GM12892 (cell line): ENCODE measurements at regions not wholly inside any gene's neighbourhood (a gene's known extent, or its start where the extent isn't known, plus 50 kb on each side); places are given as distances from the start of the nearest gene placed in this dataset.

Source experiments
- DNase-seq: peaks from one replicate; pipeline ENCODE4 v3.0.0; 2011; ENCODE audit not compliant: insufficient read length
- FAIRE-seq: peaks from 2 replicates; lab custom pipeline; 2011; peaks lifted over from hg19 to GRCh38; lab: Jason Lieb, UNC
- POLR2A ChIP-seq: IDR thresholded peaks from 2 replicates; pipeline ENCODE4 v1.6.1; 2011; ENCODE audit warnings: low read depth, low read length, control low read depth
- POLR2AphosphoS5 ChIP-seq: IDR thresholded peaks from 2 replicates; pipeline ENCODE4 v1.6.1; 2011; ENCODE audit warnings: low read depth, low read length, control low read depth
- TAF1 ChIP-seq: IDR thresholded peaks from 2 replicates; pipeline ENCODE4 v1.6.1; 2011; ENCODE audit warnings: low read depth, mild to moderate bottlenecking, control low read depth, low read length, borderline replicate concordance

DNA sequence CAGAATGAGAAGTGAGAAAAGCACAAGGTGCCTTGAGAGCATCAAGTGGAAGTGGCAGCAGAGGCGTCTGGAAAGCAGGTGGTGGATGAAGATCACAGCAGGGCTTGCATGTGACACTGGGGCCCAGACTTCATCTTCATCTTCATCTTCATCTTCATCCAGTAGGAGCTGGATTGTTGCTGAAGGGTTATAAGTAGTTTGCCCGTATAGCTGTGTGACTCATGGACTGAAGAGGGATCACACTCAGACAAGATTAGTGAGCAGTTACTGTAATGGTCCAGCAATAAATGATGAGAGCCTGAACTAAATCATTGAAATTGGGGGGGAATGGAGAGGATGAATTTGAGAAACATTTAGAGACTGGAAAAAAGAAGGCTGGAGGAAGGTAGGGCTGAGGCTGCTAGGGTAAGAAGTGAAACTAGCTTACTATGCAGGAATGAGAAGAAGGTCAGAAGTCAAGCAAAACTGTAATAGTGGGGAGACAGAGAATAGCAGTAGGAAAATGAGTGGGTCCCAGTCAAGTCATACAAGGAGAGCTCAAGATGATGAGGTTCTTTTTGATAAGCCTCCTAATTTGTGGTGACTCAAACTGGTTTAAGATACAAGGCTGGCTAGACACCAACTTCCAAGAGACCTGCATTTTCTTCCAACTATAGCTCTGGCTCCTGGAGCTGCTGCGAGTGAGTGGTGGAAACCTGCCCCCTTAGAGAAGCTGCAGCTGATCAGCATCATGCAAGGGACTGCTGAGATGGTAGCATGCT, 92.3 kb upstream of the BEND6 start:
- FAIRE-seq = peak; percentile 61
- no peak for TF ChIP-seq TAF1
- no peak for TF ChIP-seq POLR2AphosphoS5
- TF ChIP-seq POLR2A = no peak
- DNase-seq = no peak

GRCh38 chr6:56860475-56860874, 94.4 kb upstream of the BEND6 start:
- FAIRE-seq (no peak), DNase-seq (no peak)
- no peak for TF ChIP-seq POLR2AphosphoS5
- no peak for TF ChIP-seq TAF1
- TF ChIP-seq POLR2A = no peak

DNA sequence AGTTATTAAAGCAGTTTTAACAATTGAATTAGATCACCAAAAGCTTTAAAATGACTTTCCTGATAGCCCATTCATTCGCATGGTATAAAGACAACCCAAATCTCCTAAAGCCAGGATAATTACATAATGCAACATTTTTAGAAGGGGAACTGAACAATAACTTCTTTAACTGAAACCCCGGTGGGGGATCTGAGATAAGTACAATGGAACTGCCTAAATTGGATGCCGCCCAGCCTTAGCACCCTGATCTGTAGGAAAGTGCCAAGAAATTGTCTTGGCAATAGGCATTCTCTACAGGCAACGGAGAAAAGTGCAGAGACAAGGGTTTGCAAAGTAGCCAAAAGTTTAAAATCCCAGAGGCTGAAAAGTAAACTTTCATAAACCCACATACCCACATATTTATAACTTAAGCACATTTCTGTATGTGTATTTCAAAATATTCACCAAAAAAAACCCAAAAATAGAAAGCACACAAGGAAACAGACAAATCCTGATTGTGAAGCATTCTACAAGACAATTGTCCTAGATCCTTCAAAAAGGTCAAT, 98.8 kb upstream of the BEND6 start:
- TF ChIP-seq POLR2A = no peak
- FAIRE-seq (peak; percentile 27), DNase-seq (no peak)

DNA sequence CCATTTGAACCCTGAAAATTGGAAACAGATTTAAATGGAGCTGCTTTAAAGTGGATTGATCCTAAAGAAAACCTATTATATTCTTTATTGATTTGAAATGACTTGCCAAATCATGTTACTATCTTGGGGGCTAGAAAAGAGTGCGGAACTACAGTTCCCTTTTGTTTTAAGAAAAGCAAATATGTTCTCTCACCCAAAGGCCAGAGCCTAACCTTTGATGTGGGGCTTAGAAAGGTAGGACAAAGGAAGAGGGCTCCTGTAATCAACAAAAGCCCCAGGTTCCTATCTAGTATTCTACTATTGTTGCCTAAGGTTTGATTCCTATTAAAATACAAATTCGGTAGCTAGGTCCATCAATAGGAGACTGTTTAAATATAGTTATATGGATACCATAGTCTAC, 100.8 kb upstream of the BEND6 start:
- FAIRE-seq = no peak
- no peak for TF ChIP-seq TAF1
- TF ChIP-seq POLR2AphosphoS5 = no peak
- TF ChIP-seq POLR2A = no peak

DNA sequence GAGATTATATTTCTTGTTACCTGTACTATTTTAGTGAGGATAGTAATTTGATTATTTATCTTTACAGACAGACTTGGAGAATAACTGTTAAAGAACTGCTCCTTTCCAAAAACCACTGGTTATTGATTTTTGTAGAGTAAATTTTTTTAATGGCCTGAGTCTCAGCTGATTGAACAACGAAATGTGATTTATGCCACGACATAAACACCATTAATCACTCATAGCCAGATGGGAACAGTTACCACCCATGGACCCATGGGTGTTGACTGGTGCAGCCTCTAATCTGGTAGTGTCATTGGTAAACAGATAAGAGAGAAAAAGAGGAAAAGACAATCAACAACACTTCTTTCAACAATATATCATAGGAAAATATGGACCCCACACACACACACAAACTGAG, 101.4 kb upstream of the BEND6 start:
- FAIRE-seq (no peak), DNase-seq (no peak)
- TF ChIP-seq POLR2A (no peak), POLR2AphosphoS5 (no peak), TAF1 (no peak)

More for the DNA sequence above, 100.8 kb upstream of the BEND6 start:
- no peak for DNase-seq

DNA sequence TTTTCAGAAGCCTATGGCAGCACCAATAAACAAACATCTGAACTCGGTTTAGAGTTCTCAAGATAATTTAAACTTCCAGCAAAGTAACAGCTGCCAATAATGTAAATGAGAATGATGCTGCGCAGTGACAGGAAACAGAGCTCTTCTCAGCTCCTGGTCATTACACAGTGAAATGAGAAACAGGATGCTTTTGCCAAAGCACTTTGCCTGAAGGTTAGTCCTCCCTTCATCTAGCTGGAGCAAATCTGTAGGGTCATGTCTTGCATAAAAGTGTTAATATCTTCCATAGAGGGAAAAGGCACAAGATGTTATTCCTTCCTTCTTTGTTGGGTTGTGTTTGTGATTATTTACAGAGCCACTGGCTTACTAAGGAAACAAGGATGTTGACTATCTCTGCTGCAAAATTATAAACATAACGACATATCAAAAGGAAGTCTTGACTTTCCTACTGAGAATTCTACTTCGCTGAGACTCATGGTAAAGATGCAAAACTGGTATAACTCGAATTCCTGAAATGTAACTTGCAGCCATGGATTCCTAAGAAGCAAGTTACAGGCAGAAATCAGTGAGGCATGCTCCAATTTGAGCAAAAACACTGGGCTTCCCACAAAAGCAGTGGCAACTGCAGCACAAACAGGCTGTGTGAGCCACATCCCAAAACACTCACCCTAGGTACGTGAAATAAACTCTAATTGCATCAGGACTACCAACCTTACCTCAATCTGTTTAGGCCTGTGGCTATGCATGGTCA, 102.5 kb upstream of the BEND6 start:
- FAIRE-seq (peak; percentile 51), DNase-seq (no peak)
- no peak for TF ChIP-seq TAF1
- no peak for TF ChIP-seq POLR2A

DNA sequence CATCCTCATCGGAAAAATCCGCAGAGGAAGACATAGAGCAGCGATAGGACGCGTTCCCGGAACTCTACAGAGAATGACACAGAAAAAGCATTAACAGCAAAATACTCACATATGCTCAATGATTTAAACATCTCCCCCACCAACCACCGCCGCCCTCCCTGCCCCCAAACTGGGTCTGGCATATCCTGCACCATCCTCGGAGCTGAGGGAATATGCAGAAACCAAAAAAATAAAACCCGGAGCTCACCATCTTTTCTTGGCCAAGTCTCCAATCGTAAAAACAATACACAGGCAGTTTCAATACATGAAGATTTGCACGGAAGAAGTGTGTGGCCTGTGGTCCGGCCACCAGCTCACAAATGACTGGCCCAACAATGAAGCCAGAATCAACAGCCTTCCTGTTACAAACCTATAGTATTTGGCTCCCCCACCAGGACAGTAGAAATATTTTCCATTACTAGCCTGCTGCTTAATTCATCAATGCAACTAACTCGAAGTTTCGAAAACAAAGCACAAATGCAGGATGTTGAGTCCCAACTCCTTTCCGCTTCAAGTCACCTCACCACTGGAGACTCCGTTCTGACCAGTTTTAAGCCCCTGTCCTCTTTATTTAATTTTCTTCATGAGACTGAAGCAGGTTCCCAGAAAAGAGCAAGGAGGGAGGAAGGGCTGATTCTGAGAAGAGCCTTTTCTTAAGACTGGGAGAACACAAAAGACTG, 103.2 kb upstream of the BEND6 start:
- FAIRE-seq (peak; percentile 92), DNase-seq (peak; percentile 30)
- TF ChIP-seq TAF1 (0 out of 2 replicates have a peak, but pooled peaks have one; percentile 25), POLR2A (0 out of 2 replicates have a peak, but pooled peaks have one; percentile 22), POLR2AphosphoS5 (no peak)

DNA sequence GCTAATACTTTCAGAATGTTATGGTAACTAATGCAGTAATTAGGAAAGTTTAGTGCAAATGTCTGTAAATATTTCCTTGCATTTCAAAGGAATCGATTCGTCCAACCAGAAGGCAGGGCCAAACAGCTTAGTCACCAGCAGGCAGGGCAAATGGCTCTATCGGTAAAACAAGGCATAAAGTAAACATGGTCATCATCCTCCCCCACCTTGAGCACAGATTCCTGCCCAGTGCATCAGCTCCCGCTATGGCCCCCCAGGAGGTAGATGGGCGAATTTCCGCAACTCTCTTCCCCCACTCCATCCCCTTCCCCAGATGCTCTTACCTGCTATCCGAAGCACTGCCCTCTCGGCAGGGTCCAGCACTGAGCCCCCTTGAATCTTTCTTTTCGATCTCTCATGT, 103.8 kb upstream of the BEND6 start:
- TF ChIP-seq POLR2AphosphoS5 (no peak), TAF1 (no peak), POLR2A (no peak)
- FAIRE-seq = no peak
- no peak for DNase-seq

GRCh38 chr6:56850626-56851025, 104.3 kb upstream of the BEND6 start:
- DNase-seq = no peak
- FAIRE-seq = no peak
- TF ChIP-seq POLR2A = no peak
- TF ChIP-seq TAF1 = no peak
- TF ChIP-seq POLR2AphosphoS5 = no peak

DNA sequence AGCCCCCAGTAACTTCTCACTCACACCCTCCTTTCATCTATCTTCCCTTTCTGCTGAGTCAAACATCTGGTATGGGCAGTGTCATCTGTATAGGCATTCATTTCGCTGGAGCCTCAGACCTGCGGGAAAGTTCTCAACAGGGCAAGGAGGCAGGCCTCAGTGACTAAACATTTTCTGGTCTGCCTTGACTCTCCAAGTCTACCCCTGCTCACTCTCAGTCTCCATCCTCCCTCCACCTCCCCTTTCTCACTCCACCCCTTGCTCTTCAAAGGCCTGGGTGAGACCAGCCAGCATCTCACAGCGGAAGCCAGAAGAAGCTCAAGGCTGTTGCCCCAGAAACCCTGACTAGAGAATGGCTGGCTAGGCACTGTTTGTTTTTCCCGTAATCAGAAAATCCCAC, 105.0 kb upstream of the BEND6 start:
- DNase-seq = no peak
- peak; percentile 5 for FAIRE-seq
- no peak for TF ChIP-seq POLR2A
- TF ChIP-seq POLR2AphosphoS5 = no peak
- TF ChIP-seq TAF1 = no peak

GRCh38 chr6:56848105-56848504, 106.8 kb upstream of the BEND6 start:
- no peak for DNase-seq
- TF ChIP-seq POLR2A = no peak
- no peak for TF ChIP-seq TAF1
- no peak for TF ChIP-seq POLR2AphosphoS5
- FAIRE-seq = no peak
